MM.1S (cell line): ENCODE measurements at regions not wholly inside any gene's neighbourhood (a gene's known extent, or its start where the extent isn't known, plus 50 kb on each side); places are given as distances from the start of the nearest gene placed in this dataset.

ENCODE experiments used
- CTCF ChIP-seq: fragments of 300-600 bp; sonication (generic); IDR thresholded peaks from 2 replicates; pipeline ENCODE4 v1.5.1; 2016; ENCODE audit warnings: antibody characterized with exemption, low read length, mixed read lengths
- EZH2phosphoT487 ChIP-seq: fragments of 300-600 bp; sonication (generic); IDR thresholded peaks from 2 replicates; pipeline ENCODE4 v1.6.1; 2018; ENCODE audit warnings: antibody characterized with exemption, low read length

GRCh38 chr9:87792831-87793288, 66.9 kb downstream of the CTSL start:
- TF ChIP-seq CTCF (peak; percentile 20), EZH2phosphoT487 (no peak)
